Kidney glomerular epithelial cell (primary cell): ENCODE measurements at regions not wholly inside any gene's neighbourhood (a gene's known extent, or its start where the extent isn't known, plus 50 kb on each side); places are given as distances from the start of the nearest gene placed in this dataset.
A peak's percentile ranks its signal among the peaks of the same experiment; 100 is the strongest.

Experiments used
- DNase-seq: peaks from one replicate; lab custom pipeline; 2025; lab: John Stamatoyannopoulos, UW

DNA sequence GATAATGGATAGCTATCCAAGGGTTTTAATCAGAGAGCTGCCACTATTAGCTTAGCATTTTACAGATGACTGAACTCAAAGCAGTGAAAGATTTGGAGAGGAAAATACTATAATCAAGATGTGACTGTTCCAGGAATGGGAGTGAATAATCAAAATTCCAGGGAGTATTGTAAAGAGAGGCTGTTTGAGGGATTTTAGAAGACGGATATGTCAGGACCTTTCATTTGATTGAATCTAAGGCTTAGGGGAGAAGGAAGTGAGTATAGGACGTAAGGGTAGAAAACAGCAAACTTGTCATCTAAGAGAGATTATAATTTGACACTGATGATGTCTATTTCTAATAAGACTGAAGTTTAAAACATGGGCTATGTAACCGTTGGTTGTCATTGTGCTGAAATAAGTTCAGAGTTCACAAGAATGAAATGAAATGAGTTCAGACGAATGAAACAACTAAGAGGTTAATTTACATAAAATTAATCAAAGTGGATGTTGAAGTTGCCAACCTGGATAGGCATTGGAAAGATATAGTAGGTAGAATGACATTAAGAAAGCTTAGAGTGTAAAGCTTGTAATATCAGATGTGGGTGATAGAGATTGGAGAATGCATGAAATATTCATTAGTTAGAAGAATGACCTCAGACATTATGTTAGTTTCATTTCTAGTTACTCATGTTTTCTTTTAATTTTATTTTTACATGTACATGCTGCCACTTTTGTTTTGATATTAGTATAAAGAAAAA is 842.8 kb downstream of the SI start:
- no peak for DNase-seq

DNA sequence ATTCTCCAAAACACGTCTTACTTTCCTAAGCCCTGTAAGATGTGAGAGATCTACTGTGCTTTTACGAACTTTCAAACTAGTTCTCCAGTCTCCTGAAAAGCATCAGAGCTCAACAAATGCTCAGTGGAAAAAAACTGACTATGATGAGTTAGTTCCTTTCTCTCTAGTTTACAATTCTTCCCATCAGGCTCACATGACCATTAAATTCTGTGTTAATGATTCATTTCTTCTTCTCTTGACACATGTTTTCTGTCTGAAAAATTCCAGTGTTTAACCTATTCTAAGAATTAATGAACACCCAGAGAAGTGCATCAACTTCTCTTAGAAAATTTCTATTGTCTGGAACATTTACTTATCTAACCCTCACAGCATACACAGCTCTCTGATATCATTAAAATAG is 844.3 kb downstream of the SI start:
- peak; percentile 70 for DNase-seq

DNA sequence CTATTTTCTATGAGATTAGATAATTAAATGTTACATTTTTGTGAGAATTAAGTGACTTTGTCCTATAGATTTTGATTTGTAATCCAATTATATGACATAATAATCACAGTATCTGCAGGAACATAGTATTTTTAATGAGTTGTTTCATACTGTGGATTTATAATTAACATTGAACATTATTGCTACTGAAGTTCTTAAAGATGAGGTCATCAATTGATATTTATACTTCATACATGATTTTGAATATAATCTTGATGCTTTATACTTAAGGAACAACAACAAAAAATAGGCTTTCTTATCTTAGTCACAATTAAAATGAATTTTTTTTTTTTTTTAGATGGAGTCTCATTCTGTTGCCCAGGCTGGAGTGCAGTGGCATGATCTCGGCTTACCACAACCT is 846.6 kb downstream of the SI start:
- no peak for DNase-seq

DNA sequence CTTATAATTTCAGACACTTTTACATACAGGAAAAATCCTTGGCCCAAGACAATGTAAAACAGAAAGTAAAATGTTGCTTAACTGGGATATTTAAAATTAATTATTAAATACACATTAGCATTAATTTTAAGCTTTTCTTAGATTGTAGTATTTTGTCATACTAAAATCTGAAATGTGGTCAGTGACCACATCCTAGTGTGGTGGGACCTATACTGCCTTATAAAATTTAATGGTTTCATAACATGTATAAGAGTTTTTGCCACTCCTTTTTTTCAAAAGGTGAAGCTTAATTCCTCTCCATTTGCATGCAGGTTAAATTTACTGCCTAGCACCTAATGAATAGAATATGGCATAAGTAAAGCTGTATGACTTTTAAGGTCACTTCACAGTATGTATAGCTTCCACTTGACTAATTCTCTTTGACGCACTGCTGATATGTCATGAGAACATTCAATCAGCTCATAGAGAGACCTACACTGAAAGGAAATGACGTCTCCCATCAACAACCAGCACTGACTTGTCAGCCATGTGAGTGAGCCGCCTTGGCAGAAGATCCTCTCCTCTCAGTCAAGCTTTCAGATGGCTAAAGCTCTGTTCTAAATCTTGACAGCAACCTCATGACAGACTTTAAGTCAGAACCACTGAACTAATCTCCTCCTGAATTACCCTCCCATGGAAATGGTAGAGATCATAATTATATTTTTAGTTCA is 847.8 kb downstream of the SI start:
- no peak for DNase-seq

DNA sequence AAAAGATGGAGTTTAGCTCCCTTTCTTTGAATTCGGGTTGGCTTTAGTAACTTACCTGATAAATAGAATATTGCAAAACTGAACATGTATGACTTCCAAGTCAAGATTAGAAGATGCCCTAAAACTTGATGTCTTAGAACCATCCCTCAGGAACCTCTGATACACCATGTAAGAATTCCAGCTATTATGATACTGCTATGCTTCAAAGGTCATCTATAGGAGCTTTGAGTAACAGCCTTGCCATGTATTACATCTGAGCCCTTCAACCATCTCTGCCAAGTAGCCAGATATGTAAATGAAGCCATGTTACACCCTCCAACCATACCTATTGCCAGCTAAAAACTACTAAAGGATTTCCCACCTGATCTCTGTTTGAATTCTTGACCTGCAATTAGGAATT is 854.2 kb downstream of the SI start:
- no peak for DNase-seq

DNA sequence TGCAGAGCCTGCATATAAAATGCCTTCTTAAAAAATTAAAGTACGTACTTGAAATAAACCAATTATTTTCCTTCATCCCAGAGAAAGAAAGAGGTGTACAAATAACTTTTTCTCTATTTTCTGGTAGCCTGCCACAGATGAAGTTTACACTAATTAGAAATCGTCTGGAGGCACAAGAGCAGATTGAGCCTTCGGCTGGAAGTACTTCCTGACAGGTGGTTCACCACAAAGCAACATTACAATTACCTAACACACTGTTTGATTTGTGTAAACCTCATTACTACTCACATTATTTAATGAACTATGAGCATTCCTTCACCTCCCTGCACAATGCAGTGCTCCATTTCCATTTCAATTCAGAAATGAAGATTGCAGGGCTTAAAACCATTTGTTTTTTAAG is 856.1 kb downstream of the SI start:
- no peak for DNase-seq

DNA sequence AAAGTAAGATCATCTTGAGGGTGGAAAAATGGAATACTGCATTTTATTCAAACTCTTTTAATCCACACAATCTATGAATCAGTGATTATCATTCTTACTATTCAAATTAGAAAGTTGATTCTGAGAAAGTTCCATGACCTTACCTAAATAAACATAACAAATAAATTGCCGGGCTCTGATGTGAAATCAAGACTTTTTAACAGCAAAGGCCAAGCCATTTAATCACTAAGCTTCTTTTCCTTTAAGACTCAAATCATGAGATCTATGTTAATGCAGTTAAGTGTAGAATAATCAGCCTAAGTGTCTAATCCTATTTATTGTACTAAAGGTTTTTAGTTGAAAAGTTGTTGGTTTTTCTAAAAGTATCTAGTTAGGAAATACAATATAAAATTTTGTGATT is 857.0 kb downstream of the SI start:
- no peak for DNase-seq

DNA sequence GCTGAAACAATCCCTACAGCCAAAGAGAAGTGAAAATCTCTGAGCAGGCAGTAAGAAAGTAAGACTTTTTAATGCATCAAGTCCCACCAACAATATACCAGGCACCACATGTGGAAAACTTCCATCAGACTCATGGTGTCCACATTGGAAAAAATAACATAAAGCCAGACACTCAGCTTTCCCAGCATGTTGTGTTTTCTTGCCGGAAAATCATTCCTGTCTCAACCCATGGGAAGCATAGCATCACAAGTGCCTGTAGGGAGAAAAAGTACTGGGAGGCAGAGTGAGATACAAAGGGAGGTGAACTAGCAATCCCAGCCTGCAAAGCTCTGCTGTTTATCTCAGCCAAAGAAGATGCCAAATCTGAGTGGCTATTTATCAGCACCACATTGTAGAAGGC is 868.9 kb downstream of the SI start:
- no peak for DNase-seq

DNA sequence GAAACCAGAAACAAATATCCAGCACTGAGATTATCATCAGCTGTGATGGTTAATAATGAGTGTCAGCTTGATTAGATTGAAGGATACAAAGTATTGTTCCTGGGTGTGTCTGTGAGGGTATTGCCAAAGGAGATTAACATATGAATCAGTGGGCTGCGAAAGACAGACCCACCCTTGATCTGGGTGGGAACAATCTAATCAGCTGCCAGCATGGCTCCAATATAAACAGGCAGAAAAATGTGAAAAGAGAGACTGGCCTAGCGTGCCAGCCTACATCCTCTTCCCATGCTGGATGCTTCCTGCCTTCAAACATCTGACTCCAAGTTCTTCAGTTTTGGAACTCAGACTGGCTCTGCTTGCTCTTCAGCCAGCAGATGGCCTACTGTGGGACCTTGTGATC is 869.5 kb downstream of the SI start:
- no peak for DNase-seq

DNA sequence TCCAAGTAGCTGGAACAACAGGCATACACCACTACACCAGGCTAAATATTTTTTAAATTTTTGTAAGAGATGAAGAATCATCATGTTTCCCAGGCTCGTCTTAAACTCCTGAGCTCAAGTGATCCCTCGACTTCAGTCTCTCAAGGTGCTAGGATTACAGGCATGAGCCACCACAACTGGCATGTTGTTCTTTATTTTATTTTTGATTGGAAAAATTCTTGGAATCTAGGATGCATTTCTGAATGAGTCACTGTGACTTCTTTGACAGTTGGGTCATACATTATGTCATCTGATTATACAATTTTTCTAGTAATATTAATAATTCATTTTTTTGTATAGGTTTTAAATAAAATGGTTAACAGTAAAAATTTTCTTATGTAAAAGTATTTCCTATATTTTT is 870.2 kb downstream of the SI start:
- peak; percentile 23 for DNase-seq

DNA sequence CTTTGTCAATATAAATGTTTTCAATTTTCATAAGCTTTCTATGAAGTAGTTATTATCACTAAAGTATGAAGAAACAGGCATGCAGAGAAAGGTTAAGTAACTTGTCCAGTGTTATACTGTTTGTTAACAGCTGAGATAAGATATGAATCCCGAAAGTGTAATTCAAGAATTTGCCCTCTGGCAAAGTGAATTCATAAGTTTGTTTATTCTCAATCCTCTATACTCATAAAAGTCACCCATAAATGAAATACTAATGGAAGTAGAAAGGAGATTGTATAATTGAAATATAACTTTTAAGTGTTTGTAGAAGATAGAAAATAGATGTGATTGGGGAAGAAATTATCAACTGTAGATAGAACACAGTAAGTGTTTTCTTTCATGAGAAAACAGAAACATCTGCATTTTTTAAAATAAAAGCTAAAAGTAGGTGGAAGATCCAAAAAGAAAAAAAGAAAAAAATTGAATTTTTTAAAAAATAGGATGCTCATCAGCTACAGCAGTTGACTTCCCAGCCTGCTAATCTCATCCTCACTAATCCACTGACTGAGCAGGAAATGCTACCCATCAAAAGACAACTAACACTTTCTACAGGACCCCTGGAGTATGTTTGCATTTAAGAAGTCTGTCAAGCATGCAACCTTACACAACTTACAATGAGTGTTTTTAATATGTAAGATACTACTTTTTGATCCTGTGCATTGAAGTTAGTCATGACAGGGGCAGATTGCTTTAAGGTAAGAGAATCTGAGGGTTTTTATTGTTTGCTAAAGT is 878.1 kb downstream of the SI start:
- no peak for DNase-seq

DNA sequence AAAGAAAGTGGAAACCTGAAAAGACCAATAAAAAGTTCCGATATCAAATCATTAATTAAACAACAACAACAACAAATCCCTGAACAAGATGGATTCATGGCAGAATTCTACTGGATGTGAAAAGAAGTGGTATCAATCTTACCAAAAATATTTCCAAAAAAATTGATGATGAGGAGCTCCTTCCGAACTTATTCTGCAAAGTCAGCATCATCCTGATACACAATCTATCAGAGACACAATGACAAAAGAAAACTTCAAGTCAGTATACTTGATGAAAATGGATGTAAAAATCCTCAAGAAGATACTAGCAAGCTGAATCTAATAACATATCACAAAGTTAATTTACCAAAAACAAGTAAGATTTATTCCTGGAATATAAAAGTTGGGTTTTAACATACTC is 881.8 kb downstream of the SI start:
- no peak for DNase-seq

DNA sequence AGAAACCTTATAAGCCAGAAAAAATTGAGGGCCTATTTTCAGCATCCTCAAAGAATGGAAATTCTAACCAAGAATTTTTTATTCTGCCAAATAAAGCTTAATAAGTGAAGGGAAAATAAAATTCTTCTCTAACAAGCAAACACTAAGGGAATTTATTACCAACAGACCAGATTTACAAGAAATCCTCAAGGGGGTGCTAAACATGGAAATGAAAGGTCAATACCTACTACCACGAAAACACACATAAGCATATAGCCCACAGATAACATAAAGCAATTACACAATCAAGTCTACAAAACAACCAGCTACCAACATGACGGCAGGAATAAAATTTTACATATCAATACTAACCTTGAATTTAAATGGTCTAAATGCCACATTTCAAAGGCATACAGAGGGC is 883.5 kb downstream of the SI start:
- DNase-seq = no peak

DNA sequence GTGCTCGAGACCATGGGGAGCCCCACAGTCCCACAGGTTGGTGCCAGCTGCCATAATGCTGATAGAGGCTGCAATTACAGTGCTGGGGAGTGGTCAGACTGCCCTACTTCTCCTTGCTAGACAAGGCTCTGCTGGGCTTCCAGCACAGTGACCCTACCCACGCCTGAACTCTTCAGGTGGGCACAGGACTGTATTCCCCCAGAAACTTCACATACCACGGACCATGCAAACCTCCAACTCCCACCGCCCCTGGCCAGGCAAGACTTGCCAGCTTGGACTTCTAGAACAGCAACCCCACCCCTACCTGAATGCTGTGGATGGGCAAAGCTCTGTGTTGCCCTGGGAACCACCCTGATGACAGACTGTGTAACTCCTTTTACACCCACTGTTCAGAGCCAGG is 885.3 kb downstream of the SI start:
- no peak for DNase-seq

DNA sequence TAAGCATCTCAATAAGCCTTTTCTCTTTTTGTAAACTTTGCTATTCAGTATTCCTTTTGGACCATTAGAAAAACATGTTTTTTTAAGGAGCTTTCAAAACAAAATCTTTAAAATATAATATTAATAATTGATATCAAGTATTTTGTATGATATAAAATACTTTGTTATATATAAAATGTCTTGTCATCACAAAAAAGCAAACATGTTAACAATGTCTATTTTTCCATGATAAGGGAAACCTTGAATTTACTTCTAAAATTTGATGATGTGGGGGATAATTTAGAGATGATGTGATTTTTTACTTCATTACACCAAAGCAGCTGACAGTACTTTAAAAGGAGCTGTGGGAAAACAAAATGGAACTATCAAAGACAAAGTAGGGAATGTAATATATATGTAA is 887.7 kb downstream of the SI start:
- DNase-seq = no peak

DNA sequence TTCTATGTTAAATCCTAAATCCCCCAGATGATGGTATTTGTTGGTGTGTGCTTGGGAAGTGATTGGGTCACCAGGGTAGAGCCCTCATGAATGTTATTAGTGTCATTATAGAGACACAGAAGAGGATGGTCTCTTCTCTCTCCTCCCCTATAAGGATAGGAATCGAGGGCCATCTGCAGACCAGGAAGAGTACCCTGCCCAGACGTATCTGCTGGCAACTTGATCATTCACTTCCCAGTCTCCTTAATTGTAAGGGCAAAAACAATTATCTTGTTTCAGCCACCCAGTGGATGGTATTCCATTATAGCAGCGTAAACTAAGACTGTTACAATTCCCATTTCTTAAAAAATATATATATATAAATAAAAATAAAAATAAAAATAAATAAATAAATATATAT is 892.2 kb downstream of the SI start:
- DNase-seq = no peak

DNA sequence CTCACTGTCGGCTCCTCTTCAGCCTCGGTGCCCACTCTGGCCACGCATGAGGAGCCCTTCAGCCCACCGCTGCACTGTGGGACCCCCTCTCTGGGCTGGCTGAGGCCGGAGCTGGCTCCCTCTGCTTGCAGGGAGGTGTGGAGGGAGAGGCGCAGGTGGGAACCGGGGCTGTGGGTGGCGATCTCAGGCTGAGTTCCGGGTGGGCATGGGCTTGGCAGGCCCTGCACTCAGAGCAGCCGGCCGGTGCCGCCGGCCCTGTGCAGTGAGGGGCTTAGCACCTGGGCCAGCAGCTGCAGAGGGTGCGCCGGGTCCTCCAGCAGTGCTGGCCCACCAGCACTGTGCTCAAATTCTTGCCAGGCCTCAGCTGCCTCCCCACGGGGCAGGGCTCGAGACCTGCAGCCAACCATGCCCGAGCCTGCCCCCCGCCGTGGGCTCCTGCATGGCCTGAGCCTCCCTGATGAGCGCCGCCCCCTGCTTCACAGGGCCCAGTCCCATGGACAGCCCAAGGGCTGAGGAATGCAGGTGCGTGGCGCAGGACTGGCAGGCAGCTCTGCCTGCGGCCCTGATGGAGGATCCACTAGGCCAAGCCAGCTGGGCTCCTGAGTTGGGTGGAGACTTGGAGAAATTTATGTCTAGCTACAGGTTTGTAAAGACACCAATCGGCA is 899.1 kb downstream of the SI start:
- no peak for DNase-seq

DNA sequence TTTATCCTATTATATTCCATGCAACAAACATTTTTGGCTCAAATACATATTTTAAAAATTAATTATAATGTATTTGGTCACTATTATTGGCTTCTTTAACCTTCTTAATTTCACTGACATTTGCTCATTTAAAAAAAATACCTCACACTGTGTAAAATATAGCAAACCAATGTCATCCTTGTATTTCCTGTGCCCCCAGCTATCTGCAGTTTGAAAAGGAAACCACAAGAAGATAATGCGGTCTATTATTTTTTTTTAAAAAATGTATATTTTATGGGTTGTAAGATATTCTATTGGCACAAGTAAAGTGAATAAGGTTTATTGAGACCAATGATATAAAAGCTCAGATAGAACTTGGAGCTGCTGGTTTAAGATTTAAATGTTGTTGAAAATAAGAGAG is 904.2 kb downstream of the SI start:
- no peak for DNase-seq

DNA sequence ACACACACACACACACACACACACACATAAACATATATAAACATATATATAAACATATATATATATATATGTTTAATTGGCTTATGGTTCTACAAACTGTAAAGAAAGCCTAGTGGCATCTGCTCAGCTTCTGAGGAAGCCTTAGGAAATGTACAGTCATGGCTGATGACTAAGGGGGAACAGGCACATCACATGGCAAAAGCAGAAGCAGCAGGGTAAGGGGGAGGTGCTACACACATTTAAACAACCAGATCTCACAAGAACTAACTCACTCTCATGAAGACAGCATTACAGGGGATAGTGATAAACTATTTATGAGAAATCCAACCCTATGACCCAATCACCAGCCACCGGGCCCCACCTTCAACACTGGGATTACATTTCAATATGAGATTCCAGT is 922.9 kb downstream of the SI start:
- DNase-seq = no peak

DNA sequence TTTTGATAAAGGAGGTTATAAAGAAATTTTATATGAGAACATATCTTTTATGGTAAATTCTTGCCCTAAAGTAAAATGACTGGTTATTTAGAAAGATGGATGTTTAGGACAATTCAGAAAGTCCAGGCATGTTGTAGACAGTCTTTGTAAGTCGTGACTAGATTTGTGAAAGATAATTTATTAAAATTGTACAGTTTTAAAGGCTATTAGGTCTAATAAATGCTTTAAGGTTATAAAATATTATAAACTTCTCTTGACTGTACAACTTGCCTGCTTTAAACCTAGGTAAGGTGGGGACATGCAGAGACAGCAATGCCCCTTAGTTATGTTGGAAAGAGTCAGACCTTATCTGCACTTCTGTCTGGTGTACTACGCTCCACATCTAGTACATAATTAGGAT is 933.5 kb downstream of the SI start:
- DNase-seq = no peak

DNA sequence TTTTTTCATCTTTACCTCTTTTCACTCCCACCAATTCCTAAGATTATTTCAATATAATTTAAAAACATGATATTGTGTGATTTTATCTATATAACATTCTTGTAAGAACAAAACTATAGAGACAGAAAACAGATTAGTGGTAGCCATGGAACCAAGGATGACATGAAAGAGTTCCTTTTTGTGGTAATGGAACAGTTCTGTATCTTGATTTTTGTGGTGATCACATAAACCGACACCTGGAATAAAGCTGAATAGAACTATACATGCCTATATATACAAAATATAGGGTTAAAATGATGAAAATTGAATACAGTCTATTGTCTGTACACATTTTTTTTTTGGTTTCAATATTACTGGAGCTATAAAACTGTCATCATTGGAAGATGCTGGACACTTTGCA is 945.4 kb downstream of the SI start:
- no peak for DNase-seq
